Testis (tissue), 2 donors: ENCODE measurements at regions not wholly inside any gene's neighbourhood (a gene's known extent, or its start where the extent isn't known, plus 50 kb on each side); places are given as distances from the start of the nearest gene placed in this dataset.

Experiments used
- DNase-seq: peaks from one replicate; pipeline ENCODE4 v3.0.0-alpha.2; 2019
- H3K27ac ChIP-seq, 2 donors: fragments of 200-600 bp; sonication (generic); one replicate each; pipeline ENCODE4 v1.5.1; 2019
- H3K27me3 ChIP-seq: fragments of 200-600 bp; sonication (generic); one replicate; pipeline ENCODE4 v1.5.1; 2019
- H3K36me3 ChIP-seq: fragments of 200-600 bp; sonication (generic); one replicate; pipeline ENCODE4 v1.5.1; 2017; ENCODE audit warnings: low read depth; ENCODE audit errors: missing control alignments
- H3K4me1 ChIP-seq: fragments of 200-600 bp; sonication (generic); one replicate; pipeline ENCODE4 v1.5.1; 2019
- H3K4me3 ChIP-seq, 2 donors: fragments of 200-600 bp; sonication (generic); one replicate each; pipeline ENCODE4 v1.5.1; 2017 to 2019
- H3K9me3 ChIP-seq: fragments of 200-600 bp; sonication (generic); one replicate; pipeline ENCODE4 v1.5.1; 2017
- POLR2A ChIP-seq: fragments of 450-650 bp; IDR thresholded peaks from one replicate; pipeline ENCODE4 v1.6.1; 2017; ENCODE audit warnings: antibody characterized with exemption, mild to moderate bottlenecking, moderate library complexity
- WGBS, 2 donors: methylation state at CpG; one replicate each; pipeline ENCODE4 v1.1.5; 2018; 5-methylcytosine and 5-hydroxymethylcytosine counted together
- intact Hi-C: fragments of 100-400 bp; cut with DNase I; formaldehyde crosslinking; loops from one replicate; pipeline ENCODE4 v1.15.1; 2023; ENCODE audit warnings: low total_unique reads
- TF ChIP-seq, protein P1 (sequence below), 3 experiments: fragments of 450-650 bp in 2 of 3; fragments of 200-600 bp in 1 of 3; sonication (generic) in 1 of 3; IDR thresholded peaks; one replicate each; pipeline ENCODE4 v1.5.1; 2016 to 2019; ENCODE audit warnings: antibody characterized with exemption in 3 of 3, mild to moderate bottlenecking in 2 of 3, moderate library complexity in 1 of 3

DNA sequence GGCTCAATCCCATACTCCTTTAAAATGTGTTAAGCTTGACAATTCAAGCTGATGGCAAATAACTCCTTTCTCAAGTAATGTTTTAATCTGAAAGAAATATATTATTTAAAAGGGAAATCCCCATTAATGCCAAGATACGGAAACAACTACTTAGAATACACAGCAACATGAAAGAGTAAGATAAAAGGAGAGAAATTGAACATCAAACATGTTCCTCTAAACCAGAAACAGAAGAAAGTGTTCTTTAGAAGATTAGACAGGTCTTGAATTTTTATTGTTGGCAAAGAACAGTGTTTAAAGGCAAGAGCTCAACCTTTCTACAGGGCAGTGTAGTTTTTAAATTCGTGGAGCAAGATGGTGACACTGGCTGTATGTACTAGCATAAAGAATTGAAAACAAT, 105.8 kb upstream of the NRIP1 start:
- DNase-seq: no peak
- 76 to 81% methylated on average over 2 of the region's 2 CpGs for WGBS, 2 donors

GRCh38 chr21:15171546-15171945, 106.7 kb upstream of the NRIP1 start:
- 69 to 87% methylated on average over 4 of the region's 4 CpGs for WGBS, 2 donors
- H3K36me3 ChIP-seq: no peaks in the 10 kb centered on the region
- intact Hi-C loops: no loop called here
- DNase-seq: no peak
- H3K27me3 ChIP-seq: no peaks in the 10 kb centered on the region
- H3K9me3 ChIP-seq: no peaks in the 10 kb centered on the region
- H3K4me1 ChIP-seq: no peaks in the 10 kb centered on the region
- TF ChIP-seq, protein P1, sequence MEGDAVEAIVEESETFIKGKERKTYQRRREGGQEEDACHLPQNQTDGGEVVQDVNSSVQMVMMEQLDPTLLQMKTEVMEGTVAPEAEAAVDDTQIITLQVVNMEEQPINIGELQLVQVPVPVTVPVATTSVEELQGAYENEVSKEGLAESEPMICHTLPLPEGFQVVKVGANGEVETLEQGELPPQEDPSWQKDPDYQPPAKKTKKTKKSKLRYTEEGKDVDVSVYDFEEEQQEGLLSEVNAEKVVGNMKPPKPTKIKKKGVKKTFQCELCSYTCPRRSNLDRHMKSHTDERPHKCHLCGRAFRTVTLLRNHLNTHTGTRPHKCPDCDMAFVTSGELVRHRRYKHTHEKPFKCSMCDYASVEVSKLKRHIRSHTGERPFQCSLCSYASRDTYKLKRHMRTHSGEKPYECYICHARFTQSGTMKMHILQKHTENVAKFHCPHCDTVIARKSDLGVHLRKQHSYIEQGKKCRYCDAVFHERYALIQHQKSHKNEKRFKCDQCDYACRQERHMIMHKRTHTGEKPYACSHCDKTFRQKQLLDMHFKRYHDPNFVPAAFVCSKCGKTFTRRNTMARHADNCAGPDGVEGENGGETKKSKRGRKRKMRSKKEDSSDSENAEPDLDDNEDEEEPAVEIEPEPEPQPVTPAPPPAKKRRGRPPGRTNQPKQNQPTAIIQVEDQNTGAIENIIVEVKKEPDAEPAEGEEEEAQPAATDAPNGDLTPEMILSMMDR (IDR thresholded peaks at IDR 0.05): no peak
- no peak for TF ChIP-seq POLR2A
- H3K4me3 ChIP-seq: no peak overlapping the region
- H3K27ac ChIP-seq: no peak overlapping the region

More for the DNA sequence above, 105.8 kb upstream of the NRIP1 start:
- Histone ChIP-seq H3K27me3 (no peaks in the 10 kb centered on the region), H3K27ac (no peak overlapping the region), H3K36me3 (no peaks in the 10 kb centered on the region), H3K9me3 (no peaks in the 10 kb centered on the region), H3K4me1 (no peaks in the 10 kb centered on the region), H3K4me3 (no peak overlapping the region)
- intact Hi-C loops: no loop called here
- no peak for TF ChIP-seq POLR2A
- TF ChIP-seq, protein P1 (IDR thresholded peaks at IDR 0.05): no peak

DNA sequence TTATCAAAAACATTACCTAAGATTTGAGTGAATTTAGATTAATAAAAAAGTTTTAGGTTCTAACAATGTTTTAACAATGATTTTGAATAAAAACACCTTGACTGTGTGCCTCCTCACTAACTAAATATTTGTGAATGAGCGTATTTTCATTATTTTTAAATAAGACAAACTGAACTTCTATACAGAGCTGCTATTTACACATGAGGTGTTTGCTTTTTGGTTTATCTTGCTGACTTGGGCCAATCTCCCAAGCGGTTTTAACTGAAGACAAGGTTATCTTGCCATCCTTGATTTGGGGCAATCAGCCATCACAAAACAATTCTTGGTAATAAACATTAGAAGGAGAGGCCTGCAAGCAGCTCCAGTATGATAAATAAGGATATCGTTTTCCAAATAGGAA, 108.2 kb upstream of the NRIP1 start:
- no peak overlapping the region for H3K27ac ChIP-seq
- no peaks in the 10 kb centered on the region for H3K9me3 ChIP-seq
- no peak overlapping the region for H3K4me3 ChIP-seq
- intact Hi-C loops: no loop called here
- H3K27me3 ChIP-seq: no peaks in the 10 kb centered on the region
- WGBS, 2 donors: 72 to 76% methylated on average over 3 of the region's 3 CpGs
- H3K4me1 ChIP-seq: no peaks in the 10 kb centered on the region
- no peaks in the 10 kb centered on the region for H3K36me3 ChIP-seq
- no peak for DNase-seq
- TF ChIP-seq, protein P1 (IDR thresholded peaks at IDR 0.05): no peak
- TF ChIP-seq POLR2A: no peak

DNA sequence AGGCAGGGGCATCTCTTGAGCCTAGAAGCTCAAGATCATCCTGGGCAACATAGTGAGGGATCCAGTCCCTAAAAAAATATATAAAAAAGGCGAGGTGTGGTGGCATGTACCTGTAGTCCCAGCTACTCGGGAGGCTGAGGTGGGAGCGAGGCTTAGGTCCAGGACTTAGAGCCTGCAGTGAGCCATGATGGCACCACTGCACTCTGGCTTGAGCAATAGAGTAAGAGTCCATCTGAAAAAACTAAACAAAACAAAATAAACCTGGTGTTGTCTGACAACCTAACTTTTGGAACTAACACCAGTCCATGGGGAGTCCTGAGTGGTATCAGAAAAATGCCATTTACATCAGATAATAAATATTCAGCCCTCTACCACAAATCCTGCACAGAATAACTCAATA, 110.1 kb upstream of the NRIP1 start:
- intact Hi-C loops: no loop called here
- Histone ChIP-seq H3K4me1 (no peaks in the 10 kb centered on the region), H3K9me3 (no peaks in the 10 kb centered on the region), H3K36me3 (no peaks in the 10 kb centered on the region), H3K27ac (no peak overlapping the region), H3K4me3 (no peak overlapping the region), H3K27me3 (no peaks in the 10 kb centered on the region)
- DNase-seq: no peak
- WGBS, 2 donors: 92 to 93% methylated on average over 3 of the region's 3 CpGs
- no peak for TF ChIP-seq POLR2A
- TF ChIP-seq, protein P1 (IDR thresholded peaks at IDR 0.05): no peak

- intact Hi-C loops: no loop called here
- 94 to 97% methylated on average over 4 of the region's 4 CpGs for WGBS, 2 donors
- Histone ChIP-seq H3K9me3 (no peaks in the 10 kb centered on the region), H3K27me3 (no peaks in the 10 kb centered on the region), H3K27ac (no peak overlapping the region), H3K4me1 (no peaks in the 10 kb centered on the region), H3K4me3 (no peak overlapping the region), H3K36me3 (no peaks in the 10 kb centered on the region)
- TF ChIP-seq, protein P1 (IDR thresholded peaks at IDR 0.05): no peak
- TF ChIP-seq POLR2A: no peak
- no peak for DNase-seq
Measured at GRCh38 chr21:15182731-15183130, 117.9 kb upstream of the NRIP1 start.
